22Rv1 (cell line): ENCODE measurements at regions not wholly inside any gene's neighbourhood (a gene's known extent, or its start where the extent isn't known, plus 50 kb on each side); places are given as distances from the start of the nearest gene placed in this dataset.
"Not testable (repeated sequence)": the region's sequence is repeated elsewhere in the genome, so short reads cannot be mapped to it uniquely, and the experiment has no call there.

Experiments used
- H3K27ac ChIP-seq: fragments of 450-650 bp; 2 replicates; pipeline ENCODE4 v1.5.1; 2017
- ZFX ChIP-seq: fragments of 450-650 bp; IDR thresholded peaks from 2 replicates; pipeline ENCODE4 v1.6.1; 2017; ENCODE audit warnings: antibody characterized with exemption, borderline replicate concordance
- TF ChIP-seq, protein P1 (sequence below): fragments of 450-650 bp; IDR thresholded peaks from 2 replicates; pipeline ENCODE4 v1.5.1; 2017; ENCODE audit warnings: mild to moderate bottlenecking

DNA sequence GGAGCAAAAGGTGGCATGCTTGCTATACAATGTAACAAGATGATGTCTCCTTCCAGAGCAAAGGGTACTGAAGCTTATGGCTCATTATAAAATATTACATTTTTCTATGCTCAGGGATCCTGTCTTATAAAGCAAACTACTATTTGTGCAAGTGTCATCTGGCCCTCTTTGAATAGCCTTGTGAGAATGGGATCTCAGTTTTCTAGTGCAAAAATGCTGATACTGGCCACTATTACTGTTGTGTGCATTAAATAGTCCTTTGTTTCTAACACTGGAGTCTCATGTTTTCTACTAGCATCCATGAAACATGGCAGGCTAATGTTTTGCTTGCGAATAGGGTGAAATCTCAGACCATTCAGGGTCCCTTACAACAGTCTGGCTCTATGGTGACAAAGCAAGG, 823.0 kb downstream of the REEP3 start:
- TF ChIP-seq, protein P1, sequence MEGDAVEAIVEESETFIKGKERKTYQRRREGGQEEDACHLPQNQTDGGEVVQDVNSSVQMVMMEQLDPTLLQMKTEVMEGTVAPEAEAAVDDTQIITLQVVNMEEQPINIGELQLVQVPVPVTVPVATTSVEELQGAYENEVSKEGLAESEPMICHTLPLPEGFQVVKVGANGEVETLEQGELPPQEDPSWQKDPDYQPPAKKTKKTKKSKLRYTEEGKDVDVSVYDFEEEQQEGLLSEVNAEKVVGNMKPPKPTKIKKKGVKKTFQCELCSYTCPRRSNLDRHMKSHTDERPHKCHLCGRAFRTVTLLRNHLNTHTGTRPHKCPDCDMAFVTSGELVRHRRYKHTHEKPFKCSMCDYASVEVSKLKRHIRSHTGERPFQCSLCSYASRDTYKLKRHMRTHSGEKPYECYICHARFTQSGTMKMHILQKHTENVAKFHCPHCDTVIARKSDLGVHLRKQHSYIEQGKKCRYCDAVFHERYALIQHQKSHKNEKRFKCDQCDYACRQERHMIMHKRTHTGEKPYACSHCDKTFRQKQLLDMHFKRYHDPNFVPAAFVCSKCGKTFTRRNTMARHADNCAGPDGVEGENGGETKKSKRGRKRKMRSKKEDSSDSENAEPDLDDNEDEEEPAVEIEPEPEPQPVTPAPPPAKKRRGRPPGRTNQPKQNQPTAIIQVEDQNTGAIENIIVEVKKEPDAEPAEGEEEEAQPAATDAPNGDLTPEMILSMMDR = no peak
- TF ChIP-seq ZFX = no peak
- no peak overlapping the region for H3K27ac ChIP-seq

DNA sequence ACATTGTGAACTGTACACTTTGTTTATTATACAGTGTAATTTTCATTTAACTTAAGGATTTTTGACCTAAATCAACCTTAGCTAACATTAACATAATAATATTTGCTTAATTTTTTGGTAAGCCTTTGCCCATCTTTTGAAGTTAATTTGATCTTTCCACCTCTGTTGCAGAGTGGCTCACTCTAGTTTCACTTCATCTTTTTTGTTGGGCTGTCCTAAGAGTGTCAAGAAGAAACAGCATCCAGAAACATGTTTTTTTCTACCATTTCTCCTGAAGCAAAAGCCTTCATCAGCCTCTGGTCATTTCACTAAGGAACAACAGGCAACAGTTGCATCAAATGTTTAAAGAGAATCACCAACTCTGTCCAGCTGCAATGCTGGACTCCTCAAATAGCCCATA, 824.7 kb downstream of the REEP3 start:
- no peak for TF ChIP-seq ZFX
- TF ChIP-seq, protein P1 = no peak
- no peak overlapping the region for H3K27ac ChIP-seq

DNA sequence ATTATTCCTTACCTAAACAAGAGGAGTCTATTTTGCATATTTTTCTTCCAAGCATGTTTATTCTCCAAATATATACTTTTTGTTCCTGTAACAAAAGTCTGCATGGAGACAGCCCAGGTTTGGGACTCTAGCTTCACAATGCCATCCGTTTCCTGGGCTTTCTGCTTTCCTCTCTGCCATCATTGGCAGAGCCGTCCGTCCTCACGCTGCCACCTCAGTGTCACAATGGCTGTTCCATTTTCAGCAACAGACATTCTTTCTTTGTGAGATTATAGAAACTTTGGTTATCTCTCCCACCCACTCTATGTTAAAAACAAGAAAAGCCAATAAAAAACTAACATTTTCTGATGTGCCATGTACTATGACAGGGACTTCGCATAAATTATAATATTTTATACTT, 825.2 kb downstream of the REEP3 start:
- TF ChIP-seq, protein P1 = no peak
- no peak for TF ChIP-seq ZFX
- no peak overlapping the region for H3K27ac ChIP-seq

DNA sequence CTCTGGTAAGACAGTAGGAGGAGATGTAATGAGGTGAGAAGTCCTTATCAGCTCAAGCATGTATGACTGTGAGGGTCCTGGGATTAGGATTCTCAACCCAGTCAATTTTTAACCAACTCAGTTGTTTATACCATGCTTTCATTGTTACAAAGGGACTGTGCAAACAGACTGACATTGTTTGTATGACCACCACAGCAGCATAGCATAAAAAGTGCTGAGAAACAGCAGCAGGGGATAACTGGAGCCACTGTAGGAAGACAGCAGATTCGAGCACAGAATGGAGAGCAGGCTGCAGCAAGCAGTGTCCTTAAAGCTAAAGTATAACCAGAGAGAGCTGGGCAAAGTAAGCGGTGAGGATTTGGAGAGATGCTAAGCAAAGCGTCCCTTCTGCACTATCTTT, 829.5 kb downstream of the REEP3 start:
- no peak overlapping the region for H3K27ac ChIP-seq
- TF ChIP-seq ZFX = no peak
- TF ChIP-seq, protein P1 = no peak

DNA sequence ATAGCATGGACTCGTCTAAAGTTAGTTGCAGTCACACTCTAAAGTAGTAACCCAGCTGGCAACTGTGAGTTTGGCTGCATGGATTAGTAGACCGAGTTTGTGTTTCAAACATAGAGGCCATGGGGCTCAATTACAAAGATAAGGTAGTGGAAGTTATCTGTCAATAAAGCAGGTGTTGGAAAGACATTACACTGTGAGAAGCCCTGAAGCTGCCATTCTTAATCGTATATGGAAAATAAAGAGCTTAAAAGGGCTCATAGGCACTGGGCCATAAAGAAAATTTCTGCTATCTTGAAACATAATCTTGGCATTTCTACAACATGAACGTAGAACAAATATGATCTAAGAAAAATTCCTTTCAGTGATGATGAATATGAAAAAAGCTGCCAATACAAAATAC, 837.7 kb downstream of the REEP3 start:
- TF ChIP-seq, protein P1 = no peak
- no peak for TF ChIP-seq ZFX

DNA sequence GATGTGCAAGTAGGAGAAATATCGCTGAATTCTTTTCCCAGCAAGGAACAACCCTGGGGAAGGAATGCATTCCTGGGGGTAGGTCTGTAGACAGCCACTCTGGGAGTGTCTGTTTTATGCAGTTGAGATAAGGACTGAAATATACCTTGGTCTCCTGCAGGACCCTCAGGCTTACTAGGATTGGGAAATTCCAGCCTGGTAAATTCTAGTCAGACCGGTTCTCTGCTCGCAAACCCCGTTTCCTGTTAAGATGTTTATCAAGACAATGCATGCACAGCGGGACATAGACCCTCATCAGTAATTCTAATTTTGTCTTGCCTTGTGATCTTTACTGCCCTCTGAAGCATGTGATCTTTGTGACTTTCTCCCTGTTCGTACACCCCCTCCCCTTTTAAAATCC, 839.0 kb downstream of the REEP3 start:
- not testable (repeated sequence) for H3K27ac ChIP-seq

More for the DNA sequence above, 837.7 kb downstream of the REEP3 start:
- no peak overlapping the region for H3K27ac ChIP-seq

DNA sequence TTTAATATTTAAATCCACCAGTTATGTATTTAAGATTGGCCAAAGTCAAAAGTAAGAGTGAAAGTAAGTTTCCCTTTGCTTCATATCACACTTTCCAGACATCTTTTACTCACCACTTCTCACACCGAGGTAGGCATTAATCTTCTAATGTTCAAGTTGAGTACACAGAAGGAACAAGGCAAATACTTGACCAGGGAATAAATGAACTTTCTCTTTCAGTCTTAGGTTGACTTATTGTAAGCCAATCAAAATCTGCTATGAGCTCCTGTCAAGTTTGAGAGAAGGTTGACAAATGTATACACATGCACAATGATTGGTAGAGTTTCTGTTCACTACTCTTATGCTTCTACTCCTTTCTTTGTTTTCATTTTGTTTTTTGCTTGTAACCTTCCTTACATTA, 842.5 kb downstream of the REEP3 start:
- TF ChIP-seq ZFX = no peak
- TF ChIP-seq, protein P1 = no peak
- no peak overlapping the region for H3K27ac ChIP-seq

DNA sequence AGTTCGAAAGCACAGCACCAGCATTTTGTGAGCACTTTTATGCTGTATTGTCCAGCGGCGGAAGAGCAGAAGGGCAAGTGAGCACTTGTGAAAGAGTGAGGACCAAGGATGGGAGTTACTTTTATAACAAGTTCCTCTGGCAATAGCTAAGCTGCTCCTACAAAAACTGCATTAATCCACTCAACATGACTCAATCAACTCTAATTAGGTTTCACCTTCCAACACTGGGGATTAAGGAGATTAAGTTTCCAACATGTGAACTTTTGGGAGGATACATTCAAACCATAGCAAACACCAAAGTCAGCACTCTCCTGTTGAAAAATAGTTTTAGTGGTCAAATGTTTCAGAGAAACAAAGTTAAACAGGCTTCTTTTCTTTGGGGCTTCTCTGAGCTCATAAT, 844.5 kb downstream of the REEP3 start:
- H3K27ac ChIP-seq = no peak overlapping the region

More for the DNA sequence above, 844.5 kb downstream of the REEP3 start:
- TF ChIP-seq ZFX = no peak
- TF ChIP-seq, protein P1 = no peak
